Stomach (tissue), 8 donors: ENCODE measurements at regions not wholly inside any gene's neighbourhood (a gene's known extent, or its start where the extent isn't known, plus 50 kb on each side); places are given as distances from the start of the nearest gene placed in this dataset.

Source experiments
- DNase-seq, 2 donors: peaks; one replicate each; pipeline versions ENCODE4 v3.0.0 to v3.0.0-alpha.2; 2013 to 2019
- H3K27ac ChIP-seq, 5 donors: fragments of 200-600 bp in 4 of 5; sonication (generic) in 4 of 5; one replicate each; pipeline ENCODE4 v1.5.1; 2013 to 2019; ENCODE audit warnings: mild to moderate bottlenecking in 1 of 5, moderate library complexity in 1 of 5
- H3K27me3 ChIP-seq, 3 donors: fragments of 200-600 bp; sonication (generic); one replicate each; pipeline ENCODE4 v1.5.1; 2017 to 2019; ENCODE audit warnings: mixed run types in 1 of 3
- H3K36me3 ChIP-seq, 4 donors: fragments of 200-600 bp; sonication (generic); 1 replicate in 3 of 4; 2 replicates in 1 of 4; pipeline ENCODE4 v1.5.1; 2016 to 2019
- H3K4me1 ChIP-seq, 4 donors: fragments of 200-600 bp; sonication (generic); one replicate each; pipeline ENCODE4 v1.5.1; 2016 to 2019
- H3K4me3 ChIP-seq, 4 donors: fragments of 200-600 bp; sonication (generic) in 3 of 4; one replicate each; pipeline ENCODE4 v1.5.1; 2016 to 2019; ENCODE audit warnings: mild to moderate bottlenecking in 1 of 4
- H3K9me3 ChIP-seq, 4 donors: fragments of 200-600 bp; sonication (generic); one replicate each; pipeline ENCODE4 v1.5.1; 2016 to 2019
- EP300 ChIP-seq: sonication (generic); formaldehyde crosslinking; IDR thresholded peaks from one replicate; pipeline ENCODE4 v1.6.1; 2017; ENCODE audit warnings: antibody characterized with exemption
- POLR2A ChIP-seq, 4 donors: fragments of 450-650 bp; IDR thresholded peaks; one replicate each; pipeline ENCODE4 v1.6.1; 2016; ENCODE audit warnings: antibody characterized with exemption in 4 of 4, control low read depth in 2 of 4, mild to moderate bottlenecking in 1 of 4, moderate library complexity in 1 of 4
- POLR2AphosphoS5 ChIP-seq, 3 donors: sonication (generic); formaldehyde crosslinking; IDR thresholded peaks; one replicate each; pipeline ENCODE4 v1.6.1; 2016; ENCODE audit warnings: antibody characterized with exemption in 3 of 3
- WGBS, 5 donors: extraction: QIAGEN DNeasy Blood & Tissue Kit in 3 of 5; methylation state at CpG; one replicate each; pipeline versions ENCODE4 v1.1.5 to v1.1.7; 2013 to 2018; 5-methylcytosine and 5-hydroxymethylcytosine counted together
- intact Hi-C: fragments of 100-400 bp; cut with DNase I; formaldehyde crosslinking; loops from one replicate; pipeline ENCODE4 v1.15.1; 2023; ENCODE audit warnings: low total_unique reads
- TF ChIP-seq, protein P1 (sequence below), 7 experiments: fragments of 450-650 bp in 4 of 7; fragments of 200-600 bp in 3 of 7; sonication (generic) in 3 of 7; IDR thresholded peaks; one replicate each; pipeline ENCODE4 v1.5.1; 2016 to 2019; ENCODE audit warnings: antibody characterized with exemption in 7 of 7, control low read depth in 2 of 7, mild to moderate bottlenecking in 1 of 7
- donor health status: healthy with polysubstance abuse.
- donor health status: Bipolar disorder and iron deficiency.
- donor health status: healthy.

DNA sequence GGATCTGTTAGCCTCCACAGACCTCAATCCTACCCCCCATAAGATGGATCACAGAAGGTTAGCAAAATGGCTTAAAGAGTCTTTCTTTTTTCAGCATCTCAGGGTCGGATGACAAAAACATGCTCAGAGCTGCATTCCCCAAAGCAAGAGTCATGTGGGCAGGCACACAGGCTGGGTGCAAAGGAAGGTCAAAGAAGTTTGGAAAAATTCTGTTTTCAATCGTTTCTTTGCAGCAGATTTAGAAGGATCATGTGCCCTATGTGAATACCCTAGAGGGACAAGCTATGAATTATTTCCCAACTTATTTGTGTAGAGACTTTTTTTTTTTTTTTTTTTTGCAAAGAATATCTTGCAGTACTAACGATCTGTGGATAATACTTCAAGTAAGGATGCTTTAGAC is 845.4 kb downstream of the VRK1 start:
- intact Hi-C loops = no loop called here
- H3K27ac ChIP-seq = no peak overlapping the region
- H3K36me3 ChIP-seq = no peaks in the 10 kb centered on the region
- no peaks in the 10 kb centered on the region for H3K4me1 ChIP-seq
- H3K9me3 ChIP-seq = no peaks in the 10 kb centered on the region
- DNase-seq = no peak
- 58 to 73% (median 61%) methylated on average over 3 of the region's 3 CpGs for WGBS, 5 donors
- no peaks in the 10 kb centered on the region for H3K27me3 ChIP-seq
- no peak overlapping the region for H3K4me3 ChIP-seq
- no peak for TF ChIP-seq POLR2A (IDR thresholded peaks at IDR 0.05)
- TF ChIP-seq POLR2AphosphoS5 (IDR thresholded peaks at IDR 0.05) = no peak
- TF ChIP-seq, protein P1, sequence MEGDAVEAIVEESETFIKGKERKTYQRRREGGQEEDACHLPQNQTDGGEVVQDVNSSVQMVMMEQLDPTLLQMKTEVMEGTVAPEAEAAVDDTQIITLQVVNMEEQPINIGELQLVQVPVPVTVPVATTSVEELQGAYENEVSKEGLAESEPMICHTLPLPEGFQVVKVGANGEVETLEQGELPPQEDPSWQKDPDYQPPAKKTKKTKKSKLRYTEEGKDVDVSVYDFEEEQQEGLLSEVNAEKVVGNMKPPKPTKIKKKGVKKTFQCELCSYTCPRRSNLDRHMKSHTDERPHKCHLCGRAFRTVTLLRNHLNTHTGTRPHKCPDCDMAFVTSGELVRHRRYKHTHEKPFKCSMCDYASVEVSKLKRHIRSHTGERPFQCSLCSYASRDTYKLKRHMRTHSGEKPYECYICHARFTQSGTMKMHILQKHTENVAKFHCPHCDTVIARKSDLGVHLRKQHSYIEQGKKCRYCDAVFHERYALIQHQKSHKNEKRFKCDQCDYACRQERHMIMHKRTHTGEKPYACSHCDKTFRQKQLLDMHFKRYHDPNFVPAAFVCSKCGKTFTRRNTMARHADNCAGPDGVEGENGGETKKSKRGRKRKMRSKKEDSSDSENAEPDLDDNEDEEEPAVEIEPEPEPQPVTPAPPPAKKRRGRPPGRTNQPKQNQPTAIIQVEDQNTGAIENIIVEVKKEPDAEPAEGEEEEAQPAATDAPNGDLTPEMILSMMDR (IDR thresholded peaks at IDR 0.05) = no peak
- no peak for TF ChIP-seq EP300

DNA sequence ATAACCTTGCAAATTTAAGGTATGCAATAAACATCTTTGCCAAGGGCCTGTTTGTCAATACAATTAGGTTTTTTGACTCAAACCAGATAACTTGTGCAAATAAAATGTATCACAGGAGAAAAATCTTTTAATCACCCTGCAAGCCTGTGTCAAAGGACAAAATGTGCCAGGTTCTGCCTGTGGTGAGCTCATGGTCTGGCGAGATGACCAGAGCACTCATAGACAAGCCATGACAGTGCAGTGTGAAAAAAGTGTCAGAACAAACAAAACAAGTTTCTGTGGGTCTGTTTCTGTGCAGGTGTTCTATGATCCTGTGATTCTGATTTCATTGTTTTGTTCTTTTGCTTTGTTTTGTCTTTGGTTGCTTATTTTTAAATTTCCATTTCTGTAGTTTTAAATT is 847.2 kb downstream of the VRK1 start:
- WGBS, 5 donors = 41 to 59% (median 48%) methylated on average over 1 of the region's 1 CpG

DNA sequence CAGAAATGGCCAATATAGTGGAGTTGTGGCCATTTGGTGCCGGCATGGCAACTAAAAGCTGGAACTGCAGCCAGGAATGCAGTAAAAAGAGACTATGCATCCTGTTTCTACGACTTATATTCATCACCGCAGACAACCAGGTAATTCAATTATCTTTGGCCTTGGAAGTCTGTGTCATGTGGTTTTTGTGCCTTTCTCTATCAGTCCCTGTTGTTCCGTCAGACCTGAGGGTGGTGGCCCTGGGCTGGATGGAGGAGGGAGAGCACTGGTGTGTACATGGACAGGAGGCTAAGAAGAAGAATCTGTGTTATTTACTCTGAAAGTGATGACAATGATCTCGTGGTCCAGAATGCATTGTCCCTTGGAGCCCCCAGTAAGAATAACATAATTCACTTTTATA is 852.6 kb downstream of the VRK1 start:
- no peaks in the 10 kb centered on the region for H3K36me3 ChIP-seq
- intact Hi-C loops = no loop called here
- no peak for DNase-seq

More for the DNA sequence above, 847.2 kb downstream of the VRK1 start:
- H3K4me3 ChIP-seq = no peak overlapping the region
- no peaks in the 10 kb centered on the region for H3K9me3 ChIP-seq
- no peaks in the 10 kb centered on the region for H3K27me3 ChIP-seq
- no peaks in the 10 kb centered on the region for H3K36me3 ChIP-seq
- no peaks in the 10 kb centered on the region for H3K4me1 ChIP-seq
- no peak overlapping the region for H3K27ac ChIP-seq
- TF ChIP-seq POLR2A (IDR thresholded peaks at IDR 0.05) (no peak), POLR2AphosphoS5 (IDR thresholded peaks at IDR 0.05) (no peak), EP300 (no peak)
- TF ChIP-seq, protein P1 (IDR thresholded peaks at IDR 0.05) = no peak
- intact Hi-C loops = no loop called here
- DNase-seq = no peak

DNA sequence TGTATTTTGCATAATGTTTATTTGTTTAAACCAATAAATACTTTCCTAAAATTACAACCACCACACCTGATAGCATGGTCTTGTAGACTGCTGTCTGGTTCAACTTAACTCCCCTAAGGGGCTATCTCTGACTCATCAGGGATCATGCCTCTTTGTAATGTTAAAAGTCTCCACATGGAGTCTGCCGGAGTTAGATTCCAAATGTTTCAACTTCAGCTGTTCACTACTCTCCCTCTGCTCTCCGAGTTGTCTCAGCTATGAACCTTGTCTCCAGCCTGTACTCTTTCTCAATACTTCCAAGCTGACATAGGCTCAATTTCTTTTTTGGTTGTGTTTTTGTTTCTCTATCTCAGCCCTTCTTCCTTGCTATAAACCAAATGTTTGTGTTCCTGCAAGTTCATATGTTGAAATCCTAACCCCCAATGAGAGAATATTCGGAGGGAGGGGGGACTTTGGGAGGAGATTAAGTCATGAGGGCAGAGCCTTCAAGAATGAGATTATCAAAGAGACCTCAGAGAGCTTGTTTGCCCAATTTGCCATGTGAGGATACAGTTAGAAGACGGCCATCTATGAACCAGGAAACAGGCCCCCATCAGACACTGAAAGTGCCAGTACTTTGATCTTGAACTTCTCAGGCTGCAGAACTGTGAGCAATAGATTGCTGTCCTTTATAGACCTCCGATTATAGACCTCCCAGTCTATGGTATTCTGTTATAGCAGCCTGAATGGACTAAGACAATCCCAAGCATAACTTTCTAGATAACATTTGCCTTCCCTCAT is 858.2 kb downstream of the VRK1 start:
- H3K36me3 ChIP-seq = no peaks in the 10 kb centered on the region
- H3K27ac ChIP-seq = no peak overlapping the region
- no peaks in the 10 kb centered on the region for H3K4me1 ChIP-seq
- DNase-seq = no peak
- WGBS, 5 donors = 38 to 46% (median 45%) methylated on average over 5 of the region's 5 CpGs
- TF ChIP-seq POLR2A (IDR thresholded peaks at IDR 0.05) (no peak), POLR2AphosphoS5 (IDR thresholded peaks at IDR 0.05) (no peak)
- H3K27me3 ChIP-seq = no peaks in the 10 kb centered on the region
- no peak overlapping the region for H3K4me3 ChIP-seq
- intact Hi-C loops = no loop called here
- no peaks in the 10 kb centered on the region for H3K9me3 ChIP-seq

More for the DNA sequence above, 852.6 kb downstream of the VRK1 start:
- no peak overlapping the region for H3K4me3 ChIP-seq
- TF ChIP-seq, protein P1 (IDR thresholded peaks at IDR 0.05) = no peak
- TF ChIP-seq EP300 (no peak), POLR2A (IDR thresholded peaks at IDR 0.05) (no peak)
- no peaks in the 10 kb centered on the region for H3K4me1 ChIP-seq
- 75 to 81% (median 78%) methylated on average over 5 of the region's 5 CpGs for WGBS, 5 donors
- H3K9me3 ChIP-seq = no peaks in the 10 kb centered on the region
- H3K27ac ChIP-seq = no peak overlapping the region
- H3K27me3 ChIP-seq = no peaks in the 10 kb centered on the region

DNA sequence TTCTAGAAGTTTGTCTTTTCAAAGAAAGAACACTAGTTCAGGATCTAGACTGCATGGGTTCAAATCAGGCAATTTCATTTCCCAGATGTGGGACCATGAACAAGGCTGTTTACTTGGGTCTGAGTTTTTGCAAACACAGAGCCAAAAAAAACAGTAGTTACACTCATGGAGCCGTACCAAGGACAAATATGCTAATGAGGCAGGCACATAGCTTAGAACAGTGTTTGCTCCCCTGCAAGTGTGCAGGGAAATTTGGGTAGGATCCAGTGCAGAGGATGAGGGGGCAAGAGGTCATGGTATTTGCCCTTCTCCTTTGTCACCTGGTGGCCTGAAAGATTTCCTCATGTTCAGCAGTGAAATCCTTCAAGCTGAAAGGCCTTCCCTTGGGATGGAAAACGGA is 860.4 kb downstream of the VRK1 start:
- Histone ChIP-seq H3K27me3 (no peaks in the 10 kb centered on the region), H3K9me3 (no peaks in the 10 kb centered on the region), H3K27ac (no peak overlapping the region), H3K4me1 (no peaks in the 10 kb centered on the region), H3K4me3 (no peak overlapping the region), H3K36me3 (no peaks in the 10 kb centered on the region)
- WGBS, 5 donors = 56 to 70% (median 62%) methylated on average over 2 of the region's 2 CpGs
- no peak for DNase-seq
- TF ChIP-seq POLR2A (IDR thresholded peaks at IDR 0.05) = no peak
- TF ChIP-seq, protein P1 (IDR thresholded peaks at IDR 0.05) = no peak
- TF ChIP-seq EP300 = no peak
- no peak for TF ChIP-seq POLR2AphosphoS5 (IDR thresholded peaks at IDR 0.05)
- intact Hi-C loops = no loop called here
